DND-41 (cell line): ENCODE measurements at regions not wholly inside any gene's neighbourhood (a gene's known extent, or its start where the extent isn't known, plus 50 kb on each side); places are given as distances from the start of the nearest gene placed in this dataset.

Source experiments
- ATAC-seq: fragments of 200-7000 bp; cut with Tn5 transposase; 3 replicates; pipeline ENCODE4 v1.9.1; 2021; ENCODE audit warnings: low read depth; ENCODE audit not compliant: insufficient read depth
- DNase-seq: peaks from one replicate; pipeline ENCODE4 v3.0.0-alpha.2; 2020
- H2AFZ ChIP-seq: 2 replicates; pipeline ENCODE4 v1.6.0; 2012; ENCODE audit warnings: low read depth, low read length
- H3K27ac ChIP-seq: 2 replicates; pipeline ENCODE4 v1.5.1; 2012; ENCODE audit warnings: low read length, inconsistent platforms
- H3K27me3 ChIP-seq: fragments of 200-600 bp; sonication (generic); 2 replicates; pipeline ENCODE4 v1.6.0; 2012; ENCODE audit warnings: low read length, mild to moderate bottlenecking, inconsistent platforms; ENCODE audit not compliant: insufficient read depth, poor library complexity
- H3K36me3 ChIP-seq: 2 replicates; pipeline ENCODE4 v1.5.1; 2012; ENCODE audit warnings: low read length, inconsistent platforms; ENCODE audit not compliant: insufficient read depth
- H3K4me1 ChIP-seq: 2 replicates; pipeline ENCODE4 v1.5.1; 2012; ENCODE audit warnings: mild to moderate bottlenecking, low read length; ENCODE audit not compliant: insufficient read depth
- H3K4me2 ChIP-seq: 2 replicates; pipeline ENCODE4 v1.6.0; 2012; ENCODE audit warnings: mild to moderate bottlenecking, moderate library complexity, low read length, inconsistent platforms; ENCODE audit not compliant: insufficient read depth
- H3K4me3 ChIP-seq, 2 experiments: fragments of 200-600 bp in 1 of 2; shearing (Covaris generic) in 1 of 2; 2 replicates each; pipeline ENCODE4 v1.5.1; 2012 to 2016; ENCODE audit warnings: inconsistent platforms in 2 of 2, low read length in 2 of 2, mild to moderate bottlenecking in 2 of 2, low read depth in 1 of 2, moderate library complexity in 1 of 2
- H3K79me2 ChIP-seq: 2 replicates; pipeline ENCODE4 v1.6.0; 2012; ENCODE audit warnings: low read length, inconsistent platforms; ENCODE audit not compliant: insufficient read depth
- H3K9ac ChIP-seq: 2 replicates; pipeline ENCODE4 v1.6.0; 2012; ENCODE audit warnings: low read depth, mild to moderate bottlenecking, inconsistent platforms, low read length, moderate library complexity
- H3K9me3 ChIP-seq: 2 replicates; pipeline ENCODE4 v1.5.1; 2012; ENCODE audit warnings: low read length, moderate library complexity, mild to moderate bottlenecking, inconsistent platforms; ENCODE audit not compliant: insufficient read depth, severe bottlenecking
- H4K20me1 ChIP-seq: 2 replicates; pipeline ENCODE4 v1.6.0; 2012; ENCODE audit warnings: low read length; ENCODE audit not compliant: insufficient read depth
- EZH2 ChIP-seq: IDR thresholded peaks from 3 replicates; pipeline ENCODE4 v1.6.1; 2012; ENCODE audit warnings: borderline replicate concordance, low read depth, mild to moderate bottlenecking, moderate library complexity, low read length, inconsistent platforms; ENCODE audit not compliant: severe bottlenecking
- TF ChIP-seq, protein P1 (sequence below): IDR thresholded peaks from 2 replicates; pipeline ENCODE4 v1.5.1; 2012; ENCODE audit warnings: borderline replicate concordance, low read length, moderate library complexity, mild to moderate bottlenecking; ENCODE audit not compliant: poor library complexity, severe bottlenecking; ENCODE audit errors: extremely low read depth

GRCh38 chrX:13893826-13894225 lies 76.9 kb upstream of the GPM6B start:
- H4K20me1 ChIP-seq, result no peaks in the 10 kb centered on the region
- no peak overlapping the region for H2AFZ ChIP-seq
- no peaks in the 10 kb centered on the region for H3K79me2 ChIP-seq
- DNase-seq (no peak), ATAC-seq (no peak)
- no peaks in the 10 kb centered on the region for H3K4me1 ChIP-seq
- no peak overlapping the region for H3K4me3 ChIP-seq
- H3K9me3 ChIP-seq, result no peaks in the 10 kb centered on the region
- TF ChIP-seq EZH2, result no peak
- TF ChIP-seq, protein P1, sequence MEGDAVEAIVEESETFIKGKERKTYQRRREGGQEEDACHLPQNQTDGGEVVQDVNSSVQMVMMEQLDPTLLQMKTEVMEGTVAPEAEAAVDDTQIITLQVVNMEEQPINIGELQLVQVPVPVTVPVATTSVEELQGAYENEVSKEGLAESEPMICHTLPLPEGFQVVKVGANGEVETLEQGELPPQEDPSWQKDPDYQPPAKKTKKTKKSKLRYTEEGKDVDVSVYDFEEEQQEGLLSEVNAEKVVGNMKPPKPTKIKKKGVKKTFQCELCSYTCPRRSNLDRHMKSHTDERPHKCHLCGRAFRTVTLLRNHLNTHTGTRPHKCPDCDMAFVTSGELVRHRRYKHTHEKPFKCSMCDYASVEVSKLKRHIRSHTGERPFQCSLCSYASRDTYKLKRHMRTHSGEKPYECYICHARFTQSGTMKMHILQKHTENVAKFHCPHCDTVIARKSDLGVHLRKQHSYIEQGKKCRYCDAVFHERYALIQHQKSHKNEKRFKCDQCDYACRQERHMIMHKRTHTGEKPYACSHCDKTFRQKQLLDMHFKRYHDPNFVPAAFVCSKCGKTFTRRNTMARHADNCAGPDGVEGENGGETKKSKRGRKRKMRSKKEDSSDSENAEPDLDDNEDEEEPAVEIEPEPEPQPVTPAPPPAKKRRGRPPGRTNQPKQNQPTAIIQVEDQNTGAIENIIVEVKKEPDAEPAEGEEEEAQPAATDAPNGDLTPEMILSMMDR, result no peak
- H3K27me3 ChIP-seq, result no peaks in the 10 kb centered on the region
- no peak overlapping the region for H3K27ac ChIP-seq
- no peak overlapping the region for H3K4me2 ChIP-seq
- H3K36me3 ChIP-seq, result no peaks in the 10 kb centered on the region
- H3K9ac ChIP-seq, result no peak overlapping the region

GRCh38 chrX:13892856-13893255 lies 76.0 kb upstream of the GPM6B start:
- no peak for TF ChIP-seq EZH2
- TF ChIP-seq, protein P1, result no peak
- DNase-seq (no peak), ATAC-seq (no peak)
- no peak overlapping the region for H3K27ac ChIP-seq
- H4K20me1 ChIP-seq, result no peaks in the 10 kb centered on the region
- H3K27me3 ChIP-seq, result no peaks in the 10 kb centered on the region
- H2AFZ ChIP-seq, result no peak overlapping the region
- H3K36me3 ChIP-seq, result no peaks in the 10 kb centered on the region
- no peaks in the 10 kb centered on the region for H3K4me1 ChIP-seq
- H3K9ac ChIP-seq, result no peak overlapping the region
- no peaks in the 10 kb centered on the region for H3K9me3 ChIP-seq
- H3K4me3 ChIP-seq, result no peak overlapping the region
- no peak overlapping the region for H3K4me2 ChIP-seq
- H3K79me2 ChIP-seq, result no peaks in the 10 kb centered on the region

- Histone ChIP-seq H3K79me2 (no peaks in the 10 kb centered on the region), H3K9ac (no peak overlapping the region), H3K4me2 (no peak overlapping the region), H3K27me3 (no peaks in the 10 kb centered on the region), H3K4me3 (no peak overlapping the region), H3K27ac (no peak overlapping the region), H2AFZ (no peak overlapping the region), H4K20me1 (no peaks in the 10 kb centered on the region), H3K4me1 (no peaks in the 10 kb centered on the region), H3K9me3 (no peaks in the 10 kb centered on the region), H3K36me3 (no peaks in the 10 kb centered on the region)
- TF ChIP-seq, protein P1, result no peak
- TF ChIP-seq EZH2, result no peak
- ATAC-seq (no peak), DNase-seq (no peak)
Measured at GRCh38 chrX:13891377-13892140, 74.7 kb upstream of the GPM6B start.

DNA sequence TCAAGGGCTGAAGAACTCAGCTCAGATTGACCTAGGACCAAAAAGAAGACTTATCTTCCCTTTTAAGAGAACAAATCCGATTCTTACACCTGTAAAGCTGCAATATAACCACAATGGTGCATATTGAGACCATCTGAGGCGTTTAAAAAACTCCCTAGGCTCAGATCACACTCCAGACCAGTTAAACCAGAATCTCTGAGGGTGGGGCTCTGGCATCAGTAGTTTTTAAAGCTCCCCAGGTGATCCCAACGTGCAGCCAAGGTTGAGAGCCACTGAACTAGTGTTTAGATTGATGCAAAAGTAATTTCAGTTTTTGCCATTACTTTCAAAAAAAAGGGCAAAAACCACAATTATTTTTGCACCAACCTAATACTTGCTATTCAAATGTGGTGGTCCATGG lies 73.9 kb upstream of the GPM6B start:
- Histone ChIP-seq H3K4me1 (no peaks in the 10 kb centered on the region), H2AFZ (no peak overlapping the region), H3K36me3 (no peaks in the 10 kb centered on the region), H3K4me2 (no peak overlapping the region), H3K4me3 (no peak overlapping the region), H4K20me1 (no peaks in the 10 kb centered on the region), H3K9me3 (no peaks in the 10 kb centered on the region), H3K9ac (no peak overlapping the region), H3K79me2 (no peaks in the 10 kb centered on the region), H3K27me3 (no peaks in the 10 kb centered on the region), H3K27ac (no peak overlapping the region)
- TF ChIP-seq, protein P1, result no peak
- TF ChIP-seq EZH2, result no peak
- no peak for ATAC-seq
- DNase-seq, result no peak
